ENCODE measurements at regions not wholly inside any gene's neighbourhood (a gene's known extent, or its start where the extent isn't known, plus 50 kb on each side); places are given as distances from the start of the nearest gene placed in this dataset.
A peak's percentile ranks its signal among the peaks of the same experiment; 100 is the strongest.

DNA sequence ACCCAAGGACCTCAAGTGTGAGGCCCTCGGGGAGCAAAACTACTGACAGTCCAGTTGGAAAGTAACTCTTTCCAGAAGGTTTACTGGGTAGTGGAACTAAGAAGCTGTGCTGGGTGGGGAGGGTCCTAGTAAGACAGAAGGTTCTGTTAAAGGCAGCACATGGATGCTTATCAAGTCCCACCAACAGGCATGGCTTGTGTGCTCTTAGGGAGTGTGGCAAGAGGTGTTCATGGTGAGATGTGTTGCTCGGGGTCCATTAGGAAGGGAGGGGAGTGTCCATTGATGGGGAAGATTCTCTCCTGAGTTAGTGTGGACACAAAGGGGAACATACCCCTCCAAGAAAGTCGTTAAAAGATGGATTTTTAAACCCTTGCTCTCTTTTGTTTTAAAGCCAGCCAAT, 120.6 kb downstream of the LY86 start:
- Histone ChIP-seq H3K27me3 (ENCODE audit: control insufficient read depth in 2 of 2, insufficient read depth in 2 of 2, low read length in 2 of 2) (no peaks in the 10 kb centered on the region), H3K4me1 (replicated peaks in 1 of 2; ENCODE audit: control insufficient read depth in 2 of 2, insufficient read depth in 2 of 2, low read length in 2 of 2) (peaks cover 37 to 70% of the 10 kb centered on the region in 2 experiments), H3K36me3 (ENCODE audit: control insufficient read depth, insufficient read depth, low read length) (no peaks in the 10 kb centered on the region), H3K4me2 (ENCODE audit: insufficient read depth, low read length) (peak overlapping the region; percentile 57), H3K27ac (ENCODE audit: extremely low read depth, low read depth, low read length) (peak overlapping the region; percentile 13; the same call in 1 of the 3 replicates), H4K20me1 (replicated peaks; ENCODE audit: control insufficient read depth, insufficient read depth, low read length) (no peaks in the 10 kb centered on the region), H3K9ac (ENCODE audit: insufficient read depth in 1 of 2, low read depth in 2 of 2, low read length in 2 of 2) (peak overlapping the region in 1 of 2 experiments; percentile 9; a peak in 1 of 4 replicates), H3K9me3 (replicated peaks; ENCODE audit: control insufficient read depth, insufficient read depth, low read depth, low read length) (no peaks in the 10 kb centered on the region), H3K79me2 (ENCODE audit: control insufficient read depth, insufficient read depth, low read length) (no peaks in the 10 kb centered on the region), H3K4me3 (no peak overlapping the region), H3K9me1 (ENCODE audit: control insufficient read depth, insufficient read depth, low read length) (no peaks in the 10 kb centered on the region), H2AFZ (ENCODE audit: low read depth, low read length) (peak overlapping the region; percentile 73)
- ATAC-seq (peak; percentile 9), FAIRE-seq (peak; percentile 23), DNase-seq (ENCODE audit: extremely low read depth in 1 of 4, low spot score in 3 of 4) (peak; percentile 55 to 81 (median 64))
- in situ Hi-C loops (cut with MboI), result no loop called here
- BruUV-seq (replicated peaks), result no TSS peak
- WGBS (ENCODE audit: insufficient coverage, low coverage, missing lambda C conversion rate), result 12% methylated on average over 3 of the region's 3 CpGs
- CTCF ChIA-PET (ENCODE audit: low intra/inter-chr PET ratio), result no interaction called here
- POLR2A ChIA-PET, result interaction anchor here (0.6 to 1.3 kb wide), 4 partner anchors 9 to 19 kb away, joined by 3 to 8 read pairs (median 4); no protein-coding TSS in a partner anchor
- intact Hi-C loops (cut with micrococcal nuclease), result no loop called here
- TF ChIP-seq PML (IDR thresholded peaks at IDR 0.05; ENCODE audit: low read length) (peak; percentile 40; the same call in 1 of the 2 replicates), DPF2 (IDR thresholded peaks at IDR 0.05) (peak; percentile 76), ZEB2 (IDR thresholded peaks at IDR 0.05) (no peak), HDAC8 (tag; IDR thresholded peaks at IDR 0.05) (no peak), ZNF239 (CRISPR knock-in tag; IDR thresholded peaks at IDR 0.05) (peak; percentile 79), ZNF146 (CRISPR knock-in tag; IDR thresholded peaks at IDR 0.05; ENCODE audit: unreplicated experiment) (no peak), ZNF431 (CRISPR knock-in tag; IDR thresholded peaks at IDR 0.05) (no peak), SMARCA4 (IDR thresholded peaks at IDR 0.05) (peak; percentile 74), FOXA3 (CRISPR knock-in tag; conservative IDR thresholded peaks at IDR 0.05 in 1 of 2, IDR thresholded peaks at IDR 0.05 in 1 of 2) (0 out of 4 replicates have a peak, but pooled peaks of 1 of the 2 experiments have one; percentile 47), TAL1 (IDR thresholded peaks at IDR 0.05) (peak; percentile 84), CBFA2T3 (IDR thresholded peaks at IDR 0.05) (peak; percentile 89), RBM25 (IDR thresholded peaks at IDR 0.05; ENCODE audit: low read depth, low read length, severe bottlenecking) (no peak), NFIC (IDR thresholded peaks at IDR 0.05) (0 out of 2 replicates have a peak, but pooled peaks have one; percentile 21), CCNT2 (IDR thresholded peaks at IDR 0.05; ENCODE audit: borderline replicate concordance, extremely low read depth, insufficient read length, low read depth, low read length) (no peak), MXD1 (CRISPR knock-in tag; IDR thresholded peaks at IDR 0.05; ENCODE audit: borderline replicate concordance, poor library complexity, severe bottlenecking) (no peak), TCF3 (CRISPR knock-in tag; IDR thresholded peaks at IDR 0.05) (peak; percentile 79), RCOR1 (IDR thresholded peaks at IDR 0.05; ENCODE audit: borderline replicate concordance in 1 of 2, low read depth in 2 of 2, low read length in 2 of 2) (peak in 1 of 2 experiments; percentile 71; a peak in 1 of 4 replicates), ELF4 (CRISPR knock-in tag; IDR thresholded peaks at IDR 0.05) (0 out of 2 replicates have a peak, but pooled peaks have one; percentile 35), NCOR1 (IDR thresholded peaks at IDR 0.05) (peak; percentile 67; the same call in 1 of the 2 replicates), EP300 (IDR thresholded peaks at IDR 0.05; ENCODE audit: low read length) (peak; percentile 41; the same call in 1 of the 2 replicates)
- TF ChIP-seq, protein P1, sequence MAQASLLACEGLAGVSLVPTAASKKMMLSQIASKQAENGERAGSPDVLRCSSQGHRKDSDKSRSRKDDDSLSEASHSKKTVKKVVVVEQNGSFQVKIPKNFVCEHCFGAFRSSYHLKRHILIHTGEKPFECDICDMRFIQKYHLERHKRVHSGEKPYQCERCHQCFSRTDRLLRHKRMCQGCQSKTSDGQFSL (CRISPR knock-in tag; IDR thresholded peaks at IDR 0.05), result no peak
- TF ChIP-seq, protein P1 (tag; IDR thresholded peaks at IDR 0.05), result no peak
- TF ChIP-seq, protein P2, sequence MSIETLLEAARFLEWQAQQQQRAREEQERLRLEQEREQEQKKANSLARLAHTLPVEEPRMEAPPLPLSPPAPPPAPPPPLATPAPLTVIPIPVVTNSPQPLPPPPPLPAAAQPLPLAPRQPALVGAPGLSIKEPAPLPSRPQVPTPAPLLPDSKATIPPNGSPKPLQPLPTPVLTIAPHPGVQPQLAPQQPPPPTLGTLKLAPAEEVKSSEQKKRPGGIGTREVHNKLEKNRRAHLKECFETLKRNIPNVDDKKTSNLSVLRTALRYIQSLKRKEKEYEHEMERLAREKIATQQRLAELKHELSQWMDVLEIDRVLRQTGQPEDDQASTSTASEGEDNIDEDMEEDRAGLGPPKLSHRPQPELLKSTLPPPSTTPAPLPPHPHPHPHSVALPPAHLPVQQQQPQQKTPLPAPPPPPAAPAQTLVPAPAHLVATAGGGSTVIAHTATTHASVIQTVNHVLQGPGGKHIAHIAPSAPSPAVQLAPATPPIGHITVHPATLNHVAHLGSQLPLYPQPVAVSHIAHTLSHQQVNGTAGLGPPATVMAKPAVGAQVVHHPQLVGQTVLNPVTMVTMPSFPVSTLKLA (conservative IDR thresholded peaks at IDR 0.05), result 0 out of 4 replicates have a peak, but pooled peaks of 1 of the 2 experiments have one; percentile 20

Measured in K562 (cell line).